22Rv1 (cell line): ENCODE measurements at regions not wholly inside any gene's neighbourhood (a gene's known extent, or its start where the extent isn't known, plus 50 kb on each side); places are given as distances from the start of the nearest gene placed in this dataset.
"Not testable (repeated sequence)": the region's sequence is repeated elsewhere in the genome, so short reads cannot be mapped to it uniquely, and the experiment has no call there.

ENCODE experiments used
- H3K27ac ChIP-seq: fragments of 450-650 bp; 2 replicates; pipeline ENCODE4 v1.5.1; 2017
- ZFX ChIP-seq: fragments of 450-650 bp; IDR thresholded peaks from 2 replicates; pipeline ENCODE4 v1.6.1; 2017; ENCODE audit warnings: antibody characterized with exemption, borderline replicate concordance
- TF ChIP-seq, protein P1 (sequence below): fragments of 450-650 bp; IDR thresholded peaks from 2 replicates; pipeline ENCODE4 v1.5.1; 2017; ENCODE audit warnings: mild to moderate bottlenecking

DNA sequence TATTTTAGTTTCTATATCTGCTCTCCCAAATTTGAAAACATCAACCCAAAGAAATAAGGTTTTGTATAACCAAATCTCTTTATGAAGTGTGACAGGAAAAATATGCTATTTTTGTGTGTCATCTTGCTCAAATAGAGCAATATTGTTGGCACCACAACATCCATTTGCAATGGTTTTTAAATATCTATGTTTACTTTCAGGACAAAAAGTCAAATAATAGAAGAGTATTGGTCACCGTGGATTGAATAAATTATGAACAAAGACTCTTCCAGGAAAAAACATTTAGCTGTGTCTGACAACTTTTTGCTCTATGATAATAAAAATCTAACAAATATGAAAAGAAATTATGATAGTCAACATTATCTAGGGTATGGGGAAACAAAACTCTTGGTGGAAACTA lies 439.2 kb downstream of the BTG1 start:
- peak overlapping the region; percentile 59 for H3K27ac ChIP-seq
- TF ChIP-seq ZFX: no peak
- TF ChIP-seq, protein P1, sequence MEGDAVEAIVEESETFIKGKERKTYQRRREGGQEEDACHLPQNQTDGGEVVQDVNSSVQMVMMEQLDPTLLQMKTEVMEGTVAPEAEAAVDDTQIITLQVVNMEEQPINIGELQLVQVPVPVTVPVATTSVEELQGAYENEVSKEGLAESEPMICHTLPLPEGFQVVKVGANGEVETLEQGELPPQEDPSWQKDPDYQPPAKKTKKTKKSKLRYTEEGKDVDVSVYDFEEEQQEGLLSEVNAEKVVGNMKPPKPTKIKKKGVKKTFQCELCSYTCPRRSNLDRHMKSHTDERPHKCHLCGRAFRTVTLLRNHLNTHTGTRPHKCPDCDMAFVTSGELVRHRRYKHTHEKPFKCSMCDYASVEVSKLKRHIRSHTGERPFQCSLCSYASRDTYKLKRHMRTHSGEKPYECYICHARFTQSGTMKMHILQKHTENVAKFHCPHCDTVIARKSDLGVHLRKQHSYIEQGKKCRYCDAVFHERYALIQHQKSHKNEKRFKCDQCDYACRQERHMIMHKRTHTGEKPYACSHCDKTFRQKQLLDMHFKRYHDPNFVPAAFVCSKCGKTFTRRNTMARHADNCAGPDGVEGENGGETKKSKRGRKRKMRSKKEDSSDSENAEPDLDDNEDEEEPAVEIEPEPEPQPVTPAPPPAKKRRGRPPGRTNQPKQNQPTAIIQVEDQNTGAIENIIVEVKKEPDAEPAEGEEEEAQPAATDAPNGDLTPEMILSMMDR: no peak

DNA sequence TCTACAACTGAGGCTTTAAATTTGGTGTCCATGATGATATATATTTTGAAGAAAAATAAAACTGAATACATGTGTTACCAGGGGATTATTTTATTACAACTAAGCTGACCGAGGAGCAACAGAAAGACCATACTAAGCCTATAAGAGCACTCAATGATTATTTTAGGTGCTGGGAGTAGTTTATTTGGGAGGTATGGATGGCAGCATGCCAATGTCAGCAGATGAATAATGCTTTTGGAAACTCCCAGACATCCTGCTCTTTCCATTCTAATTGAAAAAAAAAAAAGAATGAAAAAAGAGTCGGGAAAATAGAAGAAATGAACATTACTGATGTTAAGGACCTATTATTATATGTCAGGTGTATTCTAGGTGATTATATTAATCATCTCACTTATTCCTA lies 441.2 kb downstream of the BTG1 start:
- TF ChIP-seq ZFX: no peak
- TF ChIP-seq, protein P1: no peak
- peak overlapping the region; percentile 59 for H3K27ac ChIP-seq

DNA sequence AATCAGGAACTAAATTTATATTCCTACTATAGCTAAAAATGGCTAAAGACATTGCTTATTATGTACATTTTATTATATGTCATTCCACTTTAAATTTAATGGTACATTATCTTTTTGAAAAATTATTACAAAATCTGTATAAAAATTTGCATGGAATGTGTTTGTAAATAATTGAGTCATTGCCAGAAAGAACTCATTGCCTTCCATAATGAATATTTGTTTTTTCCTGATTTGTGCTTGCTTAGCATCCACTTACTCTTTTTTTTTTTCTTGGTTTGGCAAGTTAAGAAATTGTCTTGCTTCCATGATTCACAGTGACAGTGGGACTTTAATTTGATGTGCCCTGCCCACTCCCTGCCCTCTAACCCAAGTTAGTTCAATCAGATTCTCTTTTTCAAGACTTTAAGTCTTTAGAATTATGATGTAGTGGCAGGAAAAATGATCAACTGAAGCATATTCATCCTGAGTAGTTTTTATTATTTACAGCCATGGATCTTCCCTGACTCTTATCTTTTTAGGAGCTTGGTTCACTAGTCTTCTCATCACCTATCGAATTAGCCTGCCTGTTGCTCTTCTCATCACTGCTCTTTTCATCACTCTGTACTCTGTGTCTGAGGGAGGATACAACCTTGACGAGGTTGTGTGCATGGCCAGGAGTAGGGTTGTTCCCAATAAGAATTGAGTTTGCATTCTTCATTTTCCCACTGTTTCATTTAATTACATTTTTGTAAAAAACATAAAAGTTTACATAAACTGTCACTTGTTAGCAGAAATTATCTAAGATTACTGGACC lies 442.0 kb downstream of the BTG1 start:
- H3K27ac ChIP-seq: peak overlapping the region; percentile 59
- TF ChIP-seq, protein P1: no peak
- no peak for TF ChIP-seq ZFX

DNA sequence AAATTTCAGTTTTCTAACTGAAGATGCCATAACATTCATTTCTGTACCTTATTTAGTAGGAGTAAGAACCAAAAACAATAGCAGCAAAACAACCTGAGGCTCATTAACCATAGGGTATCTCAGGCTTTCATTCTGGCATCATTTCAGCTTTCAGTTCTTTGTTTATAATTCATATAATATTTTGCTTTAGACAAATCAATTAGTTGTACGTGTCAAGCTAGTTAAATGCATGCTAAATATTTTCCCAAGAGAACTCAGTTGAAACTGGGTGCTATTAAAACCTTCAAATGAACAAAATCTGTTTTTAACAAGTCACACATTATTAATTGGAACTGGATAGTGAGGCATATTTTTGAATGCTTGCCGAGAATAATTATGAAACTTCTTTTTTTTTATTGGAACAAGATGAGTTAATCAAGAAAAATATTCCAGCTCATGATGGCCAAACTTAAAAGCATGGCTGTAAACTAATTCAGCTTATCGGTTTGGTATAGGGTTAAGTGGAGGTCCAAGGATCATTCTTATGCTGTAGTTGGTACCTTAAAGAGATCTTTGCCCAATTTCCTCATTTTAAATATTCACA lies 442.7 kb downstream of the BTG1 start:
- TF ChIP-seq, protein P1: no peak
- no peak for TF ChIP-seq ZFX
- no peak overlapping the region; the same call in 1 of the 2 replicates for H3K27ac ChIP-seq

DNA sequence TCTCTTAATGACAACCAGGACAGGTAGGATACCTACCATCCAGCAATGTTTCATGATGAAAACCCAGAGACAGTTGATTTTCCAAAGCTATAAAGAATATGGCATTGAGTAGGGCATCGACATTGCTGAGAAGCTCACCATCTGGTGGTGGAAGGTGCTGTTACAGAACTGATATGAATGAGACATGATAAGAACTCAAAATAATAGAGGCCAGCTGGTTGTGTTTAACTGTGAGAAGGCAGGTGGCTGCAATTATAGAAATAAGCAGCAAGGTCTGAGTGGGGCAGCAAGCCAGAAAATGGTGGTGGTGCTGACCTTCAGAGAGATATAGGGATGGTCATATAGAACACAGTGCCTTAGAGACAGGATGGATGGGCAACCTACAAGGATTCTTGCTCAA lies 449.7 kb downstream of the BTG1 start:
- TF ChIP-seq, protein P1: peak; percentile 23; the same call in 1 of the 2 replicates
- TF ChIP-seq ZFX: no peak
- H3K27ac ChIP-seq: no peak overlapping the region

DNA sequence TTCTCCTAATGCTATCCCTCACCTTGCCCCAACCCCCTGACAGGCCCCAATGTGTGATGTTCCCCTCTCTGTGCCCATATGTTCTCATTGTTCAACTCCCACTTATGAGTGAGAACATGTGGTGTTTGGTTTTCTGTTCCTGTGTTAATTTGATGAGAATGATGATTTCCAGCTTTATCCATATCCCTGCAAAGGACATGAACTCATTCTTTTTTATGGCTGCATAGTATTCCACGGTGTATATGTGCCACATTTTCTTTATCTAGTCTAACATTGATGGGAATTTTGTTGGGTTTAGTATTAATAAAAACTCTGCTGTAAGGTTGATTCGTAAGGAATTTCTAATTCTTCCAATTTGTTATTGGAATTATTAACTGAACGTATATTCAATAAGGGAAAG lies 450.2 kb downstream of the BTG1 start:
- not testable (repeated sequence) for H3K27ac ChIP-seq

DNA sequence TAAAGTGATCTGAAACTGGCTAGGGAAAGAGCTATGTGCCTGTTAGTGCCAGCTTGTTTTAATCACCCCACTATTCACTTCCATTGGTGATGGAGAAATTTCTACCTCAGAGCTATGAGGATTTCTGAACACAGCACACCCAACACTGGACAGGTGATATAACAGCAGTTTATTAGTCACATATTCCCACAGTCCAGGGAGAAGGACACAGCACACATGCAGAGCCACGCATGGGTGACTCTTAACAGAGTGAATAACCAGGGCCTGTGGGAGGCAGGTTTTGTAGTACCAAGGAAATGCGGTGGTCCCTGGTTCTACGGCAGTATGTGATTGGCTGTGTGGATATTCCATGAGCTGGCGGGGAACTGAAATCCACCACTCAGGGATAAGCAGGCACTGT lies 455.1 kb downstream of the BTG1 start:
- TF ChIP-seq ZFX: no peak
- TF ChIP-seq, protein P1: no peak
- no peak overlapping the region for H3K27ac ChIP-seq
